GM18868 (cell line): ENCODE measurements at regions not wholly inside any gene's neighbourhood (a gene's known extent, or its start where the extent isn't known, plus 50 kb on each side); places are given as distances from the start of the nearest gene placed in this dataset.

Source experiments
- ATAC-seq: cut with Tn5 transposase; IDR thresholded peaks from one replicate; pipeline ENCODE4 v1.9.1; 2021; ENCODE audit warnings: mild to moderate bottlenecking, moderate library complexity; ENCODE audit not compliant: unreplicated experiment

DNA sequence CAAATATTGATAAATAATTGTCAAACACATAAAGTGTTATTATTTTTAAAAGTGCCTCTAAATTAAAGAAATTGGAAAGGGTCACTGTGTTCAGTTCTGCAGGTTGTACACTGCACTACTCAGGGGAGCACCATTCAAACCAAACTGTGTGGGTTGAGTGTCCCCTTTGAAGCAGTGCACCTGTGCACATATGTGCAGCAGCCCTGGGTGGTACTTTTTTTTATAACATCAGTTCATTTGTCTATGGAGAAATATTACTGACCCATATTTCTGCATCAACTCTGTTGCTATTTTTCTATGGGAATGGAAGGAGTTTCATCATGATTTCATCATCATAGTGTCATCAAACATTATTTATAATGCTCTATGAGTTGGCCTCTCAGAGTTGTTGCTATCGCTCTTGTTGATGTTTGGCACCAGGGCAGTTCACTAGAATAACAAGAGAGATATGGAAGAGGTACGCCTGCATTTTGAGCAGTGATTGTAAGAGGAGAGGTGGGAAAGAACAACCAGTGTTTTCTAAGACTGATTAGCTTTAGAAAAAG lies 457.6 kb downstream of the TFAP2A start:
- ATAC-seq: no peak

DNA sequence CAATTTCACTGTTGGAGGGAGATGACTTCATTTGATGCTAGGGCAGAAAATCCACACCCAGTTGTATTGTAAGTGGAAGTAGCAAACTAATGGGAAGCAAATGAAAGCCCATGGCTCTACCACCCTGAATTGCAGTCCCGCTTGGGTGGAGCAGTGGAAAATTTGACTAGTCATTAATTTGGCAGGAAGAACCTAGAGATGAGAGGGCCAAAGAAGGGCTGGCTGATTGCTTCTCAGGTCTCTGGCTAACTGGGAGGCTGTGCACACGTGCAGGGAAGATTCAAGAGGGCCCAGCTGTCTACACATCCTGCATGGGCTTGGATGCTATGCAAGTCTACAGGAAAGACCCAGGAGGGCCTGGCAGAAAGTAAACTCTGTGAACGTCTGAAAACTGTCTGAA lies 466.2 kb downstream of the TFAP2A start:
- no peak for ATAC-seq

DNA sequence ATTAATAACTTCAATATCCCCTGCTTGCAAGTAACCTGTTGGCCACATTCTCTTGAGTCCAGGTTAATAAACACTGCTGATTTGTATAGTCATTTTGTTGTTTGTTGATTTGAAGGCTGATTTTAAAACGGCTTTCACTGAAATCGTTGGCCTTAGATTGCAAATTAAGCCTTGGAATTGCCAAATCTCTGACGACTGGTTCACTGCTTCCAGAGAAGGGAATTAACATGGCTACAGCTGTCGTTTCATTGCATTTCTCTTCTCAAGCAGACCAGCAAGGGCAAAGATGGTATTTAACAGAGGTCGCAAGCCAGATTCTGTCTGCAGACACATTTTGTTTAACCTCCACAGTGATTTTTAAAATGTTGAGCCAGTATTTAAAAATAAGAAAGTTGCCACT lies 470.9 kb downstream of the TFAP2A start:
- ATAC-seq: no peak

DNA sequence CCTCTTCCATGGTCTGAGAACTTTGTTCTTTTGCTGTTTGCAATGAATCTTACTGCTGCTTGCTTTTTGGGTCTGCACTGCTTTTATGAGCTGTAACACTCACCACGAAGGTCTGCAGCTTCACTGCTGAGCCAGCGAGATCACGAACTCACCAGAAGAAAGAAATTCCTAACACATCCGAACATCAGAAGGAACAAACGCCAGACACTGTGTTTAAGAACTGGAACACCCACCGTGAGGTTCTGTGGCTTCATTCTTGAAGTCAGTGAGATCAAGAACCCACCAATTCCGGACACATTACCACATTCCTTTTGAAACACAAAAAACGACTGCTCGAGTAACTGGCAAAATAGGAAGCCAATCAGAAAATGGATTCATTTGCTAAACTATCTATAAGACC lies 471.8 kb downstream of the TFAP2A start:
- no peak for ATAC-seq

DNA sequence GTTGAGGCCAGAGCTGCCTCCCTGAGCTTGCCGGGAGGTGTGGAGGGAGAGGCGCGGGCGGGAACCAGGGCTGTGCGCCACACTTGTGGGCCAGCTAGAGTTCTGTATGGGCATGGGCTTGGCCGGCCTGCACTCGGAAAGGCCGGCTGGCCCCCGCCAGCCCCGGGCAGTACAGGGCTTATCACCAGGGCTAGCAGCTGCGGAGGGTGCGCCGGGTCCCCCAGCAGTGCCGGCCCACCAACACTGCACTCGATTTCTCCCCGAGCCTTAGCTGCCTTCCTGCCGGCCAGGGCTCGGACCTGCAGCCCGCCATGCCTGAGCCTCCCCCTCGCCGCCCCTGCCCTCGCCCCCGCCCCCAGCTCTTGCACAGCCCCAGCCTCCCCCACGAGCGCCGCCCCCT lies 472.7 kb downstream of the TFAP2A start:
- ATAC-seq: no peak

DNA sequence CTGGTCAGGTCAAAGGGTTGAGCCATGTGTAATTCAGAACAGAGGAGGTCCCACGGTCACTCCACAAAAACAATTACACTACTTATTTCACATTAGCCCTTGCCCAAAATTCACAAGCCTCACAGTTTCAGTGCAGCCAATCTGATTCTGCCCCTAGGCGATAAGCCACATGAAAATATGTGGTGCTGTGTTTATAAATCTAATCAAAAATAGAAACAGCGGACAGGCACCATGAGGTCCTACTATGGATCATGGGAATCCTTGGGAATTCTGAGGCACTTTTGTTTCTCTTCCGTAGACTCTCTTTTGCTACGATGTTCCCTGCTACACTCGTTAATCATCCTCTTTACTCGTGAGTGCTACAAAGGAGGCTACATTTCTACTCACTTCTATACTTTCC lies 476.1 kb downstream of the TFAP2A start:
- no peak for ATAC-seq

DNA sequence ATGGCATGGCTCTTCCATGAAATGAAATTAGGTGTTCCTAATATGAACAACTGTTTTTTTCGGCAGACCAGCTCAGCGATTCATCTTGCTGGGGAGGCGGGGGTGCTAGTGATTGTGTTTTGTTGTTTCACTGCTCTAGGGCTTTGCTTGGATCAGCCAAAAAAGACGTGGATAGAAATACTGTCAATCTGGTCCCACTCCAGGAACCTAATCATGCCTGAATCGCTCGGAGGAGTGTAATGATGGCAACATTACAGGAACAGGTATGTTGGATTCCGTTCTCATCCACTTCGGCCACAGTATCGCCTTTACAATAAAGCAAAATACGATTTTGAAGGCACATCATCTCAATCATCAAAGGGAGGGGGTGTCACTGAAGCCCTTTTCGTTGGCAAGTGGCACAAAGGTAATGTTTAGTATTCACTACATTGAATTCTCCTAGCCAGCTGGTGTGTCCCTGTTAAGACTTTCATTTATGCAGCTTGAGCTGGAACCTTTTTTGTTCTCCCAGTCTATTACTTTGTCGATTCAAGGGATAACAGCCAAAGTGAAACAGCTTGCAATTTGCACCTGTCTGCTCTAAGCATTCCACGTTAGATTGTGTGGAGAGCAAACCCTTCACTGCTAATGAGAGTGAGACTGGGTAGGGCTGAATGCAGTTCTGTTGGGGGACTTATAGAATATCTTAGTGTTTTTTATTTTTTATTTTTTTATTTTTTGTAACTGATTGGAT lies 477.7 kb downstream of the TFAP2A start:
- ATAC-seq: no peak

DNA sequence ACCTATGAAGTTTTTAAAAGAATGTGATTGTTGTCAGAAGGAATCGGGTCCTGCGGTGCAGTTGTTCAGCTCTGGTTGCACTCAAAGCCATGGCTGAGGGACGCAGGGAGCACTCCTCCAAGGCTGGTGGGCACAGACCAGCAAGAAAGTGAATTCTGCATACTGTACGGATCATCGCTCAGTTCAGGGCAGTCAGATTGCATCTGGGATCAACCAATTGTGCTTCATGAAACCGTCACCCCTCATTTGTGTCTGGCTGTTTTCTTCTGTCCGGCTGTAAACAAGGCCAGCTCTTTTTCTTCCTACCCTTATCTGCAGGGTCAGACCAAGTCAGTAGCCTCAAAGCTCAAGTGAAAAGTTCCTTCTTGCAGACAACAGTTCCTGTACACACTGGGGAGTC lies 478.3 kb downstream of the TFAP2A start:
- ATAC-seq: no peak

DNA sequence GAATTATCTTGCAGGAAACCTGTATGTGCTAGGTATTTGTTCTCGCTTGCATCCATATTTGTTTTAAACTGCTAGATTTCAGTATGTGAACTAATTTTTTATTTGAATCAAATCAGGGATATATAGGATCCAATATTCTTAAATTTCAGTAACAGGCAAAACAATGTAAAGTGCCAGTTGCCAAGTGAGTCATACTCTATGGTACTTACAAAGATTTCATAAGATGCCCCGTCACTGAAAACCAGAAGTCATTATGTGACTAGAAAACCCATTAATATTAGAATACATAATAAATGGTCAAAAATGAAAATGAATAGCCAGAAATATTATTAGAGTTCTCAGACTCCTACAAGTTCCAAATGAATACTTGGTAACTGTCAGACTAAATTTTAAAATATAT lies 481.2 kb downstream of the TFAP2A start:
- no peak for ATAC-seq

DNA sequence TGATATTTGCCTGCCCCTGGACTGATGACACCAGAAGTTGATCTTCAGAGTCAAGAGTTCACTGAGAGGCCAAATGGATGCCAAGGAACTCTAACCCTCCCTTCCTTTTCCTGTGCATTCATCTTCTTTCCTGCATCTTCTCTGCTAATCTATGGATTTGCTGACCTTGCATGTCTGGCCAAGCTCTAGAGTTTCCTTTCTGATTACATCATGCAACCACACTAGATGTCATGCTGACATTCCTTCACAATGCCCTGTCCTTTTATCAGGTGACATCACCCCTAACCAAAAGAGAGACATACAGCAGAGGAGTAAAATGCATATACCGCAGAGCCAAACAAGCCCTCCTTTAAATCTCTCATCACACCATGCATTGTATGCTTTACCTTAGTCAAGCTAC lies 487.6 kb downstream of the TFAP2A start:
- ATAC-seq: no peak

DNA sequence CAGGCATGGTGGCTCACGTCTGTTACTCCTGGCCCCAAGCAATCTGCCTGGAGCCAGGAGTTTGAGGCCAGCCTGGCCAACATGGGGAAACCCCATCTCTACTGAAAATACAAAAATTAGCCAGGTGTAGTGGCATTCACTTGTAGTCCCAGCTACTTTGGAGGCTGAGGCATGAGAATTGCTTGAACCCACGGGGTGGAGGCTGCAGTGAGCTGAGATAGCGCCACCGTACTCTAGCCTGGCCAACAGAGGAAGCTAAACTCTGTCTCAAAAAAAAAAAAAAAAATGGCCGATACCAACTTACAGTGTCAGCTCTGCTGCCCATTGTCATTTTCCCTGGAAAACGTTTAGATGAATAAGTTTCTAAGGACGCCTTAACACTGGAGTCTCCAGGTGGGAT lies 489.9 kb downstream of the TFAP2A start:
- ATAC-seq: no peak

DNA sequence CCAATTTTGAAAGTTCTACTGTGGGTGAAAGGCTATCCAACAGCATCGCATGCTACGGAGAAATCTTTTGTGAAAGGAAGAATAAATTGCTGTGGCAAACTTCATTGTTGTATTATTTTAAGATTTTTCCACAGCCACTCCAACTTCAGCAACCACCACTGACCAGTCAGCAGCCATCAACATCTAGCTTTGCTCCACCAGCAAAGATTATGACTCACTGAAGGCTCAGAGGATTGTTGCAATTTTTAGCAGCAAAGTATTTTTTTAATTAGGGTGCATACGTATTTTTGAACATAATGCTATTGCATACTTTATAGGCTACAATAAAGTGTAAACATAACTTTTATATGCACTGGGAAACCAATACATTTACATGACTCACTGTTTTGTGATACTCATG lies 493.5 kb downstream of the TFAP2A start:
- ATAC-seq: no peak

DNA sequence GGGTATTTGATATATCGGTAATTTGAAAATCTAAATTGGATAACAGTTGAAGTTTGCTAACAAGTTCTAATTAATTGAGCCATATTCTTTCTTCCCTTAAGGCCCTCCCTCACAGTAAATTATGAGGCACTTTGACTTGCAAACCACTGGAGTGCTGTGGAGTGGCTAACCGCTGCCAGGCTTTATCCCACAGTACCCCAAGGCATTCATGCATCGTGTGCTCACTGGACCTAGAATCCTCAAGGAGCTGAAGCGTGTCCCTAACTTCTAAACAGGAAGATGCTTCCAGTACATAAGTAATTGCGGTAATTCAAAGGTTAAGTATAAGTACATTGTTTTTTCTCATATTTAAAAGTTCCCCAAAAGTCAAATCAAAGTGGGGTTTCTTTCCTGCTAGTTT lies 499.9 kb downstream of the TFAP2A start:
- ATAC-seq: no peak

DNA sequence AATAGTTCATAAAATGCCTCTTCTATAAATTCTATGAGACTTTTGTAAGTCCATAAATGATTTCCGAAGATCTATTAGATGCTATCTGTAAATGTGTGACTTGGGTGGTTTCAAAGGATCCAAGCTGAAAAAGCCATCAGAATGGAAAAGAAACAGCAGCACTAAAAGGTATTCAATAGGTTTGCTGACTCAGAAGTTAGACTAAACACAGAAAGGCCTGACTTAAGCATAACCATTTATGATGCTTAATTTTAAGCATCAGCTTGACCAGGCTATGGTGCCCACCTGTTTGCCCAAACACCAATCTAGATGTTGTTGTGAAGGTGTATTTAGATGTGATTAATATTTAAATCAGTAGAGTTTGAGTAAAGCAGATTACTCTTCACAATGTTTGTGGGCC lies 513.5 kb downstream of the TFAP2A start:
- no peak for ATAC-seq

DNA sequence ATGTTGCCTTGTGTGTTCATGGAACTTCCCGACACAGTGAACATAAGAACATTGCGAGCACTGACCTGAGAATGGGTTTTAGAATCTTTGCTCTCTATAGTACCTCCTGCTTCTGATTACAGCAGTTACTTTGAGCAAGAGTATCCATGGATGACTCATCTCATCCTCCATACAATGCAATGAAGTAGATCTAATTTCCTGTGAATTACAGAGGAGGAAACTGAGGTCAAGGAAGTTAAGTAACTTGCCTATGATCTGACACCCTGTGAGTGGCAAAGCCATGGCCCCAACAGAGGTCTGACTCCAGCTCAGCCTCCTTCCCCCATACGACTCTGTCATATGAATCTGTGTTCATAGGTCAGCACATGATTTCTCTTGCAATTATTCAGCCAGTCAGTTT lies 518.1 kb downstream of the TFAP2A start:
- no peak for ATAC-seq

DNA sequence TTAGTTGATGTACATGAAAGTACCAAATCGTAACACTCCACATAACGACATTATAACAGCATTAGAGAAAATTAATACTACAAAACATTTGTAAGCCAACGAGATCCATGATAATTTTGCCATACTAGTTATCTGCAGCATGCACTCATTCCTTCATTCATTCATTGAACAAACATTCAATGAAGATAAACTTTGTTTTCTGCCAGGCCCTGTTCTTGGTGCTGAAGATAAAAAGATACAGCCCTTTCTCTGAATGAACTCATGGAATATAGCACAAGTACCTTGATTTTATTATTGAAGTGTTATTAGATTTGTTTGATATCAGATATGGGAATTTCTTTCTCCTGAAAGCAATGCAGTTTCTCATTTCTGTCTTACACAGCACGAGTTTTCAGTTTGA lies 524.0 kb downstream of the TFAP2A start:
- no peak for ATAC-seq

DNA sequence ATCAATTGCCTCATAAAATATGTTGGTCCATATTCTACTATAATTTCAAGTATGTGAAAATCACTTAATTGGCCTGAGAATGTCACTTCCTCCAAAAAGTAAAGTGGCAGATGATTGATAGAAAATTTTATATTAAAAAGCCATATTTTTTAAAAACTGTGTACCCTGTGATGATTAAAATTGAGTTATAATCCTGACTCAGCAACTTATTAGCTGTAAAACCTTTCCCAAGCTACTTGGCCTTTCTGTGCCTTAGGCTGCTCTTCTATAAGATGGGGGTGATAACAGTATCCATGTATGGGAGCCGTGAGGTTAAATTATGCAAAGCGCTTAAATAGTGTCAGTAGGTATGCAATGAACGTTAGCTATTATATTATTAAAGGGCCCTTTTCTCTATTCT lies 524.4 kb downstream of the TFAP2A start:
- no peak for ATAC-seq

DNA sequence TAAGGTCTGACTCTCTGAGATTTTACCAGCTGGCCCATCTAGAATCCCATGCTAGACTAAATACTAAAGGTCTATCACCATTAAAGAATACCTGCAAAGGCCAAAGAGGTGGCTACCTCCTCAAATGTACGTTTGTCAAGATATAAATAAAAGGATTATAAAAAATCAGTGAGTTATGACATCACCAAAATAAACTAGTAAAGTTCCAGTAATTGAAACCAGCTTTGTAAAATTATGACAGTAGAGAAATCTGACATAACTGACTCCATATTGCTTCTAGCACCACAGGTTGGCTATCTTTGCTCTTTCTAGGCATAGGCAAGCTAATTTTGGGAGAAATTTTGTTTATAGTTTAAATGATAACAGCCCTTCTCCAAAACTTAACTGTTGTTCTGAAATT lies 536.3 kb downstream of the TFAP2A start:
- no peak for ATAC-seq

DNA sequence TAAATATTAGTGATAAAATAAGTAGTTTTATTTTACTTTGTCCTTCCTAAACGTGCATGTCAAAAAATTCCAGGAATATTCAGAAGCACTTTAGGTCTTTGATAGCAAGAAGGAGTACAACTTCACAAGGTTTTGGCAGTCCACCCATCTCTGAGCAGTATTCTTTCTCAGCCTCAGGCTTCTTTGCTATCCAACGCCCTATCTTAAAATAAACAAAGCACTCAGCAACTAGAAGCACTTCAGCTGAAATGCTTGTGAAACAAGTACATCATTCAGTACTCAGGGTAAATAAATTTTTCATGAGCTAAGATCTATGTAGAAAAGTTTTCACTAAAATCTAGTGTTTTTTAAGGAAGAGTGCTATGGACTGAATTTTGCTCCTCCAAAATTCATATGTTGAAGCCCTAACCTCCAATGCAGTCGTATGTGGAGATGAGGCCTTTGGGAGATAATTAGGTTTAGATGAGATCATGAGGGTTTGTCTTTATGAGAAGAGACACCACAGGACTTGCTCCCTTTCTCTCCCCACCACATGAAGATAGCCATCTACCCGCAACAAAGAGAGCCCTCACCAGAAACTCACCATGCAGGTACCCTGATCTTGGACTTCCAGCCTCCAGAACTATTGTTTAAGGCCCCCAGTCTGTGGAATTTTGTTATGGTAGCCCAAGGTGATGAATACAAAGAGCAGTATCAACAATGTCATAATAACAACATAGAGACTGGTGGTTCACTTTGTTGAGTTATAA lies 539.1 kb downstream of the TFAP2A start:
- ATAC-seq: no peak

DNA sequence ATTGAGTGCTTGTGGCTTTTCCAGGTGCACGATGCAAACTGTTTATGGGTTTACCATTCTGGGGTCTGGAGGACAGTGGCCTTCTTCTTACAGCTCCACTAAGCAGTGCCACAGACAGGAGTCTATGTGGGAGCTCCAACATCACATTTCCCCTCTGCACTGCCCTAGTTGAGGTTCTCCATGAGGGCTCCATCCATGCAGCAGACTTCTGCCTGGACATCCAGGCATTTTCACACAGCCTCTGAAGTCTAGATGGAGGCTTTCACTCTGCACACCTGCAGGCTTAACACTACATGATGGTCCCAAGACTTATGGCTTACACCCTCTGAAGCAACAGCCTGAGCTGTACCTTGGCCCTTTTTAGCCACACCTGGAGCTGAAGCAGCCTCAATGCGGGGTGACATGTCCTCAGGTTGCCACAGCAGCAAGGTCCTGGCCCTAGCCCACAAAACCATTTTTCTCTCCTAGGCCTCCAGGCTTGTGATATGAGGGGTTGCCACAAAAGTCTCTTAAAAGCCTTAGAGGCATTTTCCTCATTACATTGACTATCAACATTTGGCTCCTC lies 552.2 kb downstream of the TFAP2A start:
- no peak for ATAC-seq

DNA sequence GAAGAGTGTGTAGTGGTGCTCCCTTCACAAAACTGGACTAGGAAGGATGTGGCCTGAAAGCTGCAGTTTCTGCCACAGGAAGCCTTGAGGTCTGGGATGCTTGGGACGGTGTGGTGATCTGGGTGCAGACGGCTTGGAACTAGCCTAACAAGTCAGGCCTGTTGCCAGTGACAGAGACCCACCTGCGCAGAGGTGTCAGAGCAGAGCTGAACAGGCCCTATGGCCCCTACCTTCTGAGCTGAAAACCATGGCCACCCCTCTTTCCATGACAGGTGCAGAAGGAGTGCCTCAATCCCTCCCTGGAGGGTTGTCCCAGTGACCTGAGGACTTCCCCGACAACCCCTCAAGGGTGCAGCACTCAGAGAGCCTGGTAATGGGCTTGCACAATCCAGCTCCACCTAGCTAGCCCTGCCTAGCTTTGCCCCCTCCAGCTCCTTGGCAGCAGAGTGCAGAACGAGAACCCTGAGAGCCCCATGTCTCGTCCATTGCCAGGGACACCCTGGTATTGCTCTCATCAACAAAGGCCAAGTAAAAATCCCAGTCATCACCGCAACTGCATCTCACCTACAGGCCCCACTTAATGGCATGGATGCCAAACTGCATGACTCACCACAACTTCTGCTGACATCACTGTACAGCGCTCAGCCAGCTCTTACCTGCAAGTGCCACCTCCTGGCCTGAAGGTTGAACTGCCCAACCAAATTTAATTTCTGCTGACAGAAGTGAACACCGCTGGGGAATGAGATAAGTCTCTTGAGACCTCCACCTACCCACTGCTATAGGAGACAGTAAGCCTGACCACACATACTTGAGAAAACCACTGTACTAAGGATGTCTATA lies 563.1 kb downstream of the TFAP2A start:
- ATAC-seq: peak; percentile 58
